T-helper 2 cell treated with Interferon-gamma antibody and Interleukin-4, amounts not matched to agents 5 μg/mL and 100 μg/mL, for 36 hours (primary cell): ENCODE measurements at regions not wholly inside any gene's neighbourhood (a gene's known extent, or its start where the extent isn't known, plus 50 kb on each side); places are given as distances from the start of the nearest gene placed in this dataset.
"Not testable (repeated sequence)": the region's sequence is repeated elsewhere in the genome, so short reads cannot be mapped to it uniquely, and the experiment has no call there.

Experiments
- DNase-seq: peaks from one replicate; pipeline ENCODE4 v3.0.0; 2021; ENCODE audit warnings: low spot score
- H3K27ac Mint-ChIP-seq: one replicate; pipeline ENCODE4 v1.8.0; 2021; ENCODE audit warnings: mild to moderate bottlenecking, mixed read lengths
- H3K27me3 Mint-ChIP-seq: one replicate; pipeline ENCODE4 v1.8.0; 2021; ENCODE audit warnings: low read depth, mixed read lengths
- H3K36me3 Mint-ChIP-seq: one replicate; pipeline ENCODE4 v1.8.0; 2021; ENCODE audit warnings: low read depth, mixed read lengths
- H3K4me1 Mint-ChIP-seq: one replicate; pipeline ENCODE4 v1.8.0; 2021; ENCODE audit warnings: low read depth, mixed read lengths
- H3K4me3 Mint-ChIP-seq: one replicate; pipeline ENCODE4 v1.8.0; 2022; ENCODE audit warnings: mild to moderate bottlenecking, moderate library complexity, mixed read lengths
- H3K9me3 Mint-ChIP-seq: one replicate; pipeline ENCODE4 v1.8.0; 2021; ENCODE audit warnings: mixed read lengths

GRCh38 chr12:124130691-124131591 is 157.9 kb downstream of the ZNF664 start:
- H3K27ac Mint-ChIP-seq: no peak overlapping the region
- no peak overlapping the region for H3K4me3 Mint-ChIP-seq
- no peaks in the 10 kb centered on the region for H3K9me3 Mint-ChIP-seq
- no peak for DNase-seq
- H3K4me1 Mint-ChIP-seq: no peaks in the 10 kb centered on the region
- H3K27me3 Mint-ChIP-seq: no peaks in the 10 kb centered on the region
- no peaks in the 10 kb centered on the region for H3K36me3 Mint-ChIP-seq

- H3K27ac Mint-ChIP-seq: no peak overlapping the region
- DNase-seq: no peak
Measured at GRCh38 chr12:124131659-124132058, 158.6 kb downstream of the ZNF664 start.

GRCh38 chr12:124132530-124132929 is 159.5 kb downstream of the ZNF664 start:
- DNase-seq: no peak
- Mint-ChIP-seq H3K4me3 (no peak overlapping the region), H3K27me3 (no peaks in the 10 kb centered on the region), H3K27ac (no peak overlapping the region), H3K36me3 (no peaks in the 10 kb centered on the region), H3K9me3 (no peaks in the 10 kb centered on the region), H3K4me1 (no peaks in the 10 kb centered on the region)

More at GRCh38 chr12:124131659-124132058, 158.6 kb downstream of the ZNF664 start:
- no peaks in the 10 kb centered on the region for H3K36me3 Mint-ChIP-seq
- no peak overlapping the region for H3K4me3 Mint-ChIP-seq
- no peaks in the 10 kb centered on the region for H3K27me3 Mint-ChIP-seq
- no peaks in the 10 kb centered on the region for H3K9me3 Mint-ChIP-seq
- H3K4me1 Mint-ChIP-seq: no peaks in the 10 kb centered on the region

GRCh38 chr12:124136796-124137195 is 158.1 kb upstream of the RFLNA start:
- peaks cover 19% of the 10 kb centered on the region for H3K27me3 Mint-ChIP-seq
- no peak overlapping the region for H3K27ac Mint-ChIP-seq
- DNase-seq: no peak
- H3K9me3 Mint-ChIP-seq: peaks cover 8% of the 10 kb centered on the region
- no peaks in the 10 kb centered on the region for H3K36me3 Mint-ChIP-seq
- H3K4me3 Mint-ChIP-seq: no peak overlapping the region
- H3K4me1 Mint-ChIP-seq: no peaks in the 10 kb centered on the region

DNA sequence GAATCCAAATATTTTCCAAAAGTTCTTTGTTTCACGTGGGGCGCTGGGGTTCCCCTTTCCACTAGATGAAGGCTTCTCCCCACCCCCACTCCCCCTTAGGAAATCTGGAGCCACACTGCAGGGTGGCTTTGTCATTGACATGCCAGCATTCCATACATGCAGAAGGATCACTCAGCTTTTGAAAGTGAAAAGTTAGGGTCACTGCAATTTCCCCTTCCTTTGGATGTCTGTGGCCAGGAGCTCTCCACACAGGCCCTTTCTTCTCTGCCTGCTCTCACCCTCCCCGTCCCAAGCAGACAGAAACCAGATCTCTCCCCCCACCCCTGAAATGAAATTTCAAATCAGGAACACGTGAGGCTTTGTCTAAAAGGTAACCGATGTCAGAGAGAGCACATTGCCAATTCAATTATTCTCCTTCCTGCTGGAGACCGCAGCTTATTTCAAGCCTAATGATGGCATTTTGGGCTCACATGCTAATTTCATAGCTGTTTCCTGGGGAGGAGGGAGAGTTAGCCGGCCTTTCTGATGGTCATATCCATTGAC is 153.9 kb upstream of the RFLNA start:
- Mint-ChIP-seq H3K4me1 (no peaks in the 10 kb centered on the region), H3K4me3 (no peak overlapping the region), H3K27ac (no peak overlapping the region), H3K9me3 (peaks cover 8% of the 10 kb centered on the region), H3K36me3 (no peaks in the 10 kb centered on the region), H3K27me3 (peaks cover 22% of the 10 kb centered on the region)
- DNase-seq: no peak

GRCh38 chr12:124141611-124142010 is 153.3 kb upstream of the RFLNA start:
- not testable (repeated sequence) for H3K9me3 Mint-ChIP-seq, H3K27ac Mint-ChIP-seq, H3K4me3 Mint-ChIP-seq, H3K4me1 Mint-ChIP-seq, H3K36me3 Mint-ChIP-seq, DNase-seq
- H3K27me3 Mint-ChIP-seq: peaks cover 22% of the 10 kb centered on the region

DNA sequence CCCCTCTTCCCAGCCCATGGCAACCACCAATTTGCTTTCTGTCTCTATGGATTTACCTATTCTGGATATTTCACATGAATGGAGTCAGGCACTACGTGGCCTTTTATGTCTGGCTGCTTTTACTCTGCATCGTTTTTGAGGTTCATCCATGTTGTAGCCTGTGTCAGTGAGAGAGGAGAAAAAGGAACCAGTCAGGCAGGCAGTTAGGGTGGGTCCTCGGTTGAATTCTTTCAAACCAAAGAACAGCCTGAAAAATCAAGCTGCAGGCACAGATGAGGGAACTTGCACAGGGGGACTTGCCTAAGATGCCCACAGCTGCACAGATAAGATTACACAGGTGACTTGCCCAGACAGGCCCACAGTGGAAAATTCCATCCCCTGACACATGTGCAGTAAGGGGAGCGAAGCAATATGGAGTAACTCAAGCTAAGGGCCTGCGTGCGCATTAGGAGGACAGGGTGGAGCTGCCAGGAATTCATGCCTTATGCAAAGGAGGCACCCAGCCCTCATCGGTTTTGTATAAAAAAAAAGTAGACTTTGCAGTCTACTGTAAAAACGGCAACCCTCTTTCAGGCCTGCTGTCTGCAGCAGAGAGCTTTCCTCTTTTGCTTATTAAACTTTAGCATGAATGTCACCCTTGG is 152.4 kb upstream of the RFLNA start:
- no peak for DNase-seq
- Mint-ChIP-seq H3K4me1 (no peaks in the 10 kb centered on the region), H3K27me3 (peaks cover 22% of the 10 kb centered on the region), H3K27ac (no peak overlapping the region), H3K36me3 (no peaks in the 10 kb centered on the region), H3K4me3 (no peak overlapping the region), H3K9me3 (peaks cover 8% of the 10 kb centered on the region)

- no peaks in the 10 kb centered on the region for H3K4me1 Mint-ChIP-seq
- H3K4me3 Mint-ChIP-seq: no peak overlapping the region
- peaks cover 17% of the 10 kb centered on the region for H3K27me3 Mint-ChIP-seq
- no peaks in the 10 kb centered on the region for H3K36me3 Mint-ChIP-seq
- no peaks in the 10 kb centered on the region for H3K9me3 Mint-ChIP-seq
- DNase-seq: no peak
- H3K27ac Mint-ChIP-seq: no peak overlapping the region
Measured at GRCh38 chr12:124143726-124144125, 151.2 kb upstream of the RFLNA start.

GRCh38 chr12:124144531-124145194 is 150.2 kb upstream of the RFLNA start:
- H3K36me3 Mint-ChIP-seq: no peaks in the 10 kb centered on the region
- peaks cover 17% of the 10 kb centered on the region for H3K27me3 Mint-ChIP-seq
- no peak overlapping the region for H3K27ac Mint-ChIP-seq
- H3K4me3 Mint-ChIP-seq: no peak overlapping the region
- no peaks in the 10 kb centered on the region for H3K4me1 Mint-ChIP-seq
- H3K9me3 Mint-ChIP-seq: no peaks in the 10 kb centered on the region
- DNase-seq: no peak

- DNase-seq: no peak
- Mint-ChIP-seq H3K9me3 (no peaks in the 10 kb centered on the region), H3K4me1 (no peaks in the 10 kb centered on the region), H3K27me3 (peaks cover 2% of the 10 kb centered on the region), H3K36me3 (no peaks in the 10 kb centered on the region), H3K4me3 (no peak overlapping the region), H3K27ac (no peak overlapping the region)
Measured at GRCh38 chr12:124147027-124147426, 147.9 kb upstream of the RFLNA start.

DNA sequence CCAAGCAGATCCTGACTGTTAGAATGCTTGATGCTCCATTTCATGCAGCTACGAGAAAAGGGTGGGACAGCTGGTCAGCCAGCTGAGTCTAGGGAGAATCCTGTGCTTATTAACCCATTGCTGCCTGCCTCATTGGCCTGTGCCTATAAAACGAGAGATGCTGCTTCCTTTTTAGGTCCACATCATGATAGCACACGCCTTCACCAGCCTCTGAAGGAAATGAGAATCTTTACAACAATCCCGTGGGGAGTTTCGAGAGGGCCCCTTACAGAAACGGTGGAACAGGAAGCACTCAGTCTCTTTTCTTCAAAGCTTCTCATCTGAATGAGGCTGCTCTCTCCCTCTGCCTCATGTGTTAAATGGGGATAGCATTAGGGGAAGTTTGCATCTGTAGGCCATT is 147.3 kb upstream of the RFLNA start:
- Mint-ChIP-seq H3K27ac (no peak overlapping the region), H3K36me3 (no peaks in the 10 kb centered on the region), H3K4me1 (no peaks in the 10 kb centered on the region), H3K9me3 (no peaks in the 10 kb centered on the region), H3K4me3 (no peak overlapping the region), H3K27me3 (peaks cover 2% of the 10 kb centered on the region)
- no peak for DNase-seq

GRCh38 chr12:124148481-124149273 is 146.2 kb upstream of the RFLNA start:
- no peak overlapping the region for H3K27ac Mint-ChIP-seq
- DNase-seq: no peak
- H3K36me3 Mint-ChIP-seq: no peaks in the 10 kb centered on the region
- no peaks in the 10 kb centered on the region for H3K27me3 Mint-ChIP-seq
- no peak overlapping the region for H3K4me3 Mint-ChIP-seq
- no peaks in the 10 kb centered on the region for H3K4me1 Mint-ChIP-seq
- H3K9me3 Mint-ChIP-seq: no peaks in the 10 kb centered on the region

GRCh38 chr12:124149287-124149686 is 145.6 kb upstream of the RFLNA start:
- Mint-ChIP-seq H3K4me1 (no peaks in the 10 kb centered on the region), H3K27ac (no peak overlapping the region), H3K4me3 (no peak overlapping the region), H3K27me3 (no peaks in the 10 kb centered on the region), H3K9me3 (no peaks in the 10 kb centered on the region), H3K36me3 (no peaks in the 10 kb centered on the region)
- DNase-seq: no peak
